G401 (cell line): ENCODE measurements at regions not wholly inside any gene's neighbourhood (a gene's known extent, or its start where the extent isn't known, plus 50 kb on each side); places are given as distances from the start of the nearest gene placed in this dataset.

Experiments
- DNase-seq: peaks from one replicate; pipeline ENCODE4 v3.0.0-alpha.2; 2015; ENCODE audit warnings: low spot score
- in situ Hi-C: cut with HindIII; loops from 2 replicates; pipeline ENCODE4 v1.10.0; 2016; ENCODE audit warnings: low sequenced_read_pairs, mixed read lengths

GRCh38 chr3:72548981-72549380 is 299.3 kb downstream of the SHQ1 start:
- in situ Hi-C loops, result no loop called here
- DNase-seq, result no peak

GRCh38 chr3:72548461-72548860 is 299.8 kb downstream of the SHQ1 start:
- in situ Hi-C loops, result no loop called here
- DNase-seq, result no peak

DNA sequence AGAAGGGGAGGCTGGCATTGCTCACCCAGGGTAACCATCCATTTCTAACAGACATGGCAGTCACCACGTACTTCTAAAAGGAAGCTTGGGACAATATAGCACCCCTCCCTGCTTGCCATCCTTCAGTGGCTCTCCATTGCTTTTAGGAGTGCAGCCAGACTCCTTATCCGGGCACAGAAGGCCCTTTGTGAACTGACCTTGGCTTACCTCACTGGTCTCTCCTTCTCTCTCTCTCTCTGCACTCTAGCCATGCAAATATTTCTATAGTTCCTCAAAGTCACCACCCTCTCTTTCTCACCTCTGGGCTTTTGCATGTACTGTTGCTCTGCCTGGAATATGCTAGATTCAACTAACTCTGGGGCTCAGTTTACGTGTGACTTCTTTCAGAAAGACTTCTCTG is 301.1 kb downstream of the SHQ1 start:
- no peak for DNase-seq
- in situ Hi-C loops, result no loop called here

GRCh38 chr3:72544239-72544638 is 304.0 kb downstream of the SHQ1 start:
- no peak for DNase-seq
- in situ Hi-C loops, result no loop called here

DNA sequence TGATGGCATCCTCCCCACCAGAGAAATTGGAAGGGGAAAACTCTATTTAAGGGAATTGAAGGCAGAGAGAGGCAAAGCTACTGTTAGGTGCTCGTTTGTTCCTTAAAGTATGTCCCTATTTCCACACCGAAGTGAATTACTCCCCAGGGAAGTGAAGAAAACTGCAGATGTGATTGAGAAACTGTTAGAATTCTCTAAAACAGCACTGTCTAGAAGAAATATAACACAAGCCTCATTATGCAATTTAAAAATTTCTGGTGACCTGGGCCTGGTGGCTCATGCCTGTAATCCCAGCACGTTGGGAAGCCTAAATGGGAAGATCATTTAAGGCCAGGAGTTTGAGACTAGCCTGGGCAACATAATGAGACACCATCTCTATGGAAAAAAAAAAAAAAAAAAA is 305.0 kb downstream of the SHQ1 start:
- in situ Hi-C loops, result no loop called here
- no peak for DNase-seq

DNA sequence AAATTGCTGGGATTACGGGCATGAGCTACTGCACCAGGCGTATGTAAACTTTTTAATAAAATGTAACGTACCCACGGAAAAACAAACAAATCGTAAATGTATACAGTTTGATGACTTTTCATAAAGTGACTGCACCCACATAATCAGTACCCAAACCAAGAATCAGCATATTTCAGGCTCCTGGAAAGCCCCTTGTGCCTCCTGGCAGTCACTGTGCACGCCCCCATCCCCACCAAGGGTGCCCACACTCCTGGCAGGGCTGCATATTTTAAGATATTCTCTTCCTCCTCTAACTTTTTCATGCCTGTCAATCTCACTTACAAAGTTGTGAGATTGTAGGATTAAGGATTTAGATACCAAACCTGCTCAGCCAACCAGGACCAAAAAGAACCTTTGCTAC is 305.5 kb downstream of the SHQ1 start:
- in situ Hi-C loops, result no loop called here
- DNase-seq, result no peak

DNA sequence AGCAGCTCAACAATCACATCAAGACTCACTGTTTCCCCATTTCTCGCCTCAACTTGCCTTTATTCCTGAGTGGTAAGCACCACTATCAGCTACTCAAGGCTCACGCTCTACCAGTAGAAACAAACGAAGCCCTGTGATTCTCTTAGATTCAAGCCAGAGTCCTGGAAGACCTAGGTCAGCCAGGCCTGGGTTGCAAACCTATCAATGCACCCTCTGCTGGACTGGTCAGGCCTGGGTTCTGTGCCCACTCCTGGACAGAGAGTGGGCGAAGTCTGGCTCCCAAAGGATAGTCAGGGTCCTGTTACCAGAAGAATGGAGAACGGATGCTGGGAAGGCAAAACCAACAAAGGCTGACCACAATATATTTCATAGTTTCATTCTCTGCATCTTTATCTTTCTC is 308.4 kb downstream of the SHQ1 start:
- in situ Hi-C loops, result no loop called here
- DNase-seq, result no peak

DNA sequence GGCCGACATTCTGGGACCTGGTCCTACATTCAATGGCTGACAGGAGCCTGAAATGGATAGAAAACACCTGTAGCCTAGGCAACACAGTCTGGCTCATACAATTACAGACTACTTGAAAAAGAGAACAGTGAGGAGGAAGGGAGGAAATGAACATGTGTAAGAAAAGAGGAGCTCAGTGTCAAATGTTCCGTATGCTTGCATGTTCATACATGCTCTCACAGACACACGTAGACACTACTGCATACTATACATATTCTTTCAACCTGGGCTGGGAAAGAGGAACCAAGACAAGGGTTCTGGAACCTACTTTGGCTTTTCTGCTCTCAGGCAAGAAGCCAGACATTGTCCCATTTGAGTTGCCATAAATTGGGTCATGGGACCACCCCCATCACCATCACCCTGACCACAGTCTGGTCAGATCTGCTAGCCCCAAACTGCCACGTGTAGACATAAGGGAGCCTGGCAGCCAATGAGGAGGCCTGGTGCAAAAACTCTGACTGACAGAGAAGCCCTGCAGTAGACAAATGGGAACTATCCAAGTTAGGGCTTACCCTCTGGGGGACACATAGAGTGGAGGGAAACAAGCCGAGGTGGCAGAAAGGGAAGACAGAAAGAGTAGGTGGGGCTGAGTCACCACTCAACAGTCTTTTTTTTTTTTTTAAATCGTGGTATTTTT is 310.0 kb downstream of the SHQ1 start:
- DNase-seq, result no peak
- in situ Hi-C loops, result no loop called here

- in situ Hi-C loops, result no loop called here
- no peak for DNase-seq
These were observed 310.8 kb downstream of the SHQ1 start for GRCh38 chr3:72537448-72537847.

- in situ Hi-C loops, result no loop called here
- no peak for DNase-seq
These were observed 311.4 kb downstream of the SHQ1 start for GRCh38 chr3:72536878-72537267.

DNA sequence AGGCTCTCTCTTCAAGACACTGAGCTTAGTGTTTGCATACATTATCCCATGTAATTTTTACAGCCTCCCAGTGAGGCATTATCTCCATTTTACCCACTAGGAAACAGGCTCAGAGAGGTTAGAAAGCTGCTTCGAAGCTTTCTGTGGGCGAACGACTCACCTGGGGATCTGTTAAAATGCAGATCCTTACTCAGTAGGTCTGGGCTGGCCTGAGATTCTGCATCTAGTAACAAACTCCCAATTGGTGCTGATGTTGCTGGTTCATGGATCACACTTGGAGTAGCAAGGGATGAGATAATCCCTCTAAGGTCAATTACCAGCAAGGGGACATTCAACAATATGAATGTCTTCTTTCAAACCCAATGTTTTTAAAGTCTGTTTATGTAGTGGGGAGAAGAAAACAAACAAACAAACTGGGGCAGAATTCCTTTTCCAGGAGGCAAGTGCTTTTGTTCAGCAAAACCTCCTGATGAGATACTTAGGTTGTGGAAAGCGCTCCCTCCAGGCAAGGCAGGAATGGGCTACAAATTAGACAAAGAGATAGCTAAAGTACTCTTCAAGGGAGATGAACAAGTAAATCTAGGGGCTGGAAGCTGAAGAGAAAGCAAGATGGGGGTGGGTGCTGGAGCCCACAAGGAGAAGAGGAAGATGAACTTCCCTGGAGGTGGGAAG is 311.9 kb downstream of the SHQ1 start:
- in situ Hi-C loops, result no loop called here

DNA sequence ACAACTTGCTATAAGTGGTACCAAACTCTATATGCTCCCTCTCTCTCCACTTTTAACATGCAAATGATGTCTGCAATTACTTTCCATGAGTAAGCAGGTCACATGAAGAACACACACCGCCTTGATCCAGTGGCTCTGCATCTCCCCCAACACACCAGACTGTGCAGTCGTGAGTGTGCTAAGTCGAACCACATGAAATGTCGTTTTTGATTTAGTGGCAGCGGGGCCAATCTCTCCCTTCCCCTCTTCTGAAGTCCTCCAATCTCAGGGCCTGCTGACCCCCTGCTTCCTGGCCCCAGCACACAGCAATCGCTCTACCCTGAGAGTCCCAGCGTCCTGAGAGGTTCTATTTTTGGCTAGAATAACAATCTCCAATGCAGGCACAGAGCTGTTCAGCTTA is 312.5 kb downstream of the SHQ1 start:
- in situ Hi-C loops, result no loop called here
- no peak for DNase-seq

More for the DNA sequence above, 311.9 kb downstream of the SHQ1 start:
- DNase-seq, result no peak

DNA sequence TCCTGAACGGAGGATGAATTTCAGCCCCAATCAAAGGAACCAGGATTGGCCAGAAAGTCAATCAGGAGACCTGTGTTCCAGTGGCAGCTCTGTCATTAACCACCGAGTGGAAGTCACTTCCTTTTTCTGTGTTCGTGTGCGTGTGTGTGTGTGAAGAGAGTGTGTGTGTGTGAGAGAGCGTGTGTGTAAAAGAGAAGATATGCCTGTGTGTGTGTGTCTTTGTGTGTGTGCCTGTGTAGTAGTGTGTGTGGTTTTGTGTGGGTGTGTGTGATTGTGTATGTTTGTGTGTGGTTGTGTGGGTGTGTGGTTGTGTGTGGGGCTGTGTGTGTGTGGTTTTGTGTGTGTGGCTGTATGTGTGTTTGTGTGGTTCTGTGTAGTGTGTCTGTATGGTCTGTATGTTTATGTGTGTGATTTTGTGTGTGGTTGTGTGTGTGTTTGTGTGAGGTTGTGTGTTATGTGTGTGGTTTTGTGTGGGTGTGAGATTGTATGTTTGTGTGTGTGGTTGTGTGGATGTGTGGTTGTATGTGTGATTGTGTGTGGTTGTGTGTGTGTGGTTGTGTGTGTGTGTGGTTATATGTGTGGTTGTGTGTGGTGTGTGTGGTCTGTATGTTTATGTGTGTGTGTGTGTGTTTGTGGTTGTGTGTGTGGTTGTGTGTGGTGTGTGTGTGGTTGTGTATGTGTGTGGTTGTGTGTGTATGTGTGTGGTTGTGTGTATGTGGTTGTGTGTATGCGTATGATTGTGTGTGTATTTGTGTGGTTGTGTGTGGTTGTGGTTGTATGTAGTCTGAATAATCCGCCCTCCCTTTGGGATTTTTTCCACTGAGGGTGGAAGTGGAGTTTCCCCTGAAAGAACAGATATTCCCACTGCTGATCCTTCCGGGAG is 314.4 kb downstream of the SHQ1 start:
- DNase-seq, result no peak
- in situ Hi-C loops, result no loop called here

- no peak for DNase-seq
- in situ Hi-C loops, result no loop called here
These were observed 317.8 kb downstream of the SHQ1 start for GRCh38 chr3:72530426-72530825.

DNA sequence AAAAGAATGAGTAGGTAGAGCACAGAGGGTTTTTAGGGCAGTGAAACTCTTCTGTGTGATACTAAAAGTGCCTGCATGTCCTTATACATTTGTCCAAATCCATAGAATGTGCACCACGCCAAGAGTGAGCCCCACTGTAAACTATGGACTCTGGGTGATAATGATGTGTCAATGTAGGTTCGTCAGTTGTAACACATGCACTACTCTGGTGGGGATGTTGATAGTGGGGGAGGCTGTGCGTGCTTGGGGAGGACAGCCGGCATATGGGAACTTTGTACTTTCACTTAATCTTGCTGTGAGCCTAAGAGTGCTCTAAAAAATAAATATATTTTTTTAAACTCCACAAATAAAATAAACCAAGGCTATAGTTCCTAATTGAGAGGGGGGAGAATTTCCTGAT is 319.2 kb downstream of the SHQ1 start:
- no peak for DNase-seq
- in situ Hi-C loops, result no loop called here

- no peak for DNase-seq
These were observed 324.7 kb downstream of the SHQ1 start for GRCh38 chr3:72523429-72524151.

DNA sequence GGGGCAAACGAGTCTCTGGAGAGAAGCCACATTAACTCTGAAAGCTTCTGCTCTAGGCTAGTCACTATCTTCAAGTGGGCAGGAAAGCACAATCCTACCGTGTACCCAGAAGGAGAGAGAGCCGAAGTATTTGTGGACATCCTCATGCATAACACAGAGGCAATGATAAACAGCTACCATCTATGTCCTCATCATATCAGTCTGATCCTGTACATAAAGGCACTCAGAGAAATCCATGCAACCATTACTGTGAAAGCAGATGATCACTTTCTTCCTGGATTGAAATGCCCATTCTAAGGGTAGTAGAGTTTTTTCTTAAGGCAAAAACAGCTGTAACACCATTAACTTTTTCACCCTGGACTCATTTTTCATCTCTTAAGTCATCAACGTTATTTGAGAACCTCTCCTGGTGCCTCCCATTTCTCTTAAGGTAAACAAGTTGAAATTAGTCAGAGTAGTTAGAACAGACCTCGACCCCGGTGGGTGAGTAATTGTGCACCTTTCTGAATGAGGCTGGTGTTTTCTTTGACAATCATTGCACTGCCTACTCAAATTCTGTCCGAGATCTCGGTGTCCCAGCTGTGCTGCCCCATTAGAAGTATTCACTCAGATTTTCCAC is 327.4 kb downstream of the SHQ1 start:
- no peak for DNase-seq
- in situ Hi-C loops, result no loop called here

More at GRCh38 chr3:72523429-72524151, 324.7 kb downstream of the SHQ1 start:
- in situ Hi-C loops, result no loop called here

GRCh38 chr3:72519946-72520604 is 328.2 kb downstream of the SHQ1 start:
- in situ Hi-C loops, result no loop called here

More at GRCh38 chr3:72519946-72520604, 328.2 kb downstream of the SHQ1 start:
- no peak for DNase-seq
